ENCODE measurements at regions not wholly inside any gene's neighbourhood (a gene's known extent, or its start where the extent isn't known, plus 50 kb on each side); places are given as distances from the start of the nearest gene placed in this dataset.
"Not testable (repeated sequence)": the region's sequence is repeated elsewhere in the genome, so short reads cannot be mapped to it uniquely, and the experiment has no call there.

- no peak for TF ChIP-seq ZNF565 (CRISPR knock-in tag; conservative IDR thresholded peaks at IDR 0.05; ENCODE audit: low read depth)
- TF ChIP-seq ZC3H10 (CRISPR knock-in tag; IDR thresholded peaks at IDR 0.05) = no peak
- TF ChIP-seq BACH2 (CRISPR knock-in tag; IDR thresholded peaks at IDR 0.05; ENCODE audit: borderline replicate concordance) = no peak
- no peak for TF ChIP-seq OSR1 (CRISPR knock-in tag; IDR thresholded peaks at IDR 0.05)
- no peak for TF ChIP-seq GLIS3 (CRISPR knock-in tag; IDR thresholded peaks at IDR 0.05)
- TF ChIP-seq ZFP30 (CRISPR knock-in tag; IDR thresholded peaks at IDR 0.05) = no peak
- no peak for TF ChIP-seq ZFP3 (CRISPR knock-in tag; IDR thresholded peaks at IDR 0.05)
- ATAC-seq = no peak
Observed at GRCh38 chr5:123940416-123940815, 428.4 kb downstream of the CSNK1G3 start.

- ATAC-seq = 0 out of 3 replicates have a peak, but pooled peaks have one; percentile 27
Observed at GRCh38 chr5:123937230-123937629, 425.3 kb downstream of the CSNK1G3 start.

DNA sequence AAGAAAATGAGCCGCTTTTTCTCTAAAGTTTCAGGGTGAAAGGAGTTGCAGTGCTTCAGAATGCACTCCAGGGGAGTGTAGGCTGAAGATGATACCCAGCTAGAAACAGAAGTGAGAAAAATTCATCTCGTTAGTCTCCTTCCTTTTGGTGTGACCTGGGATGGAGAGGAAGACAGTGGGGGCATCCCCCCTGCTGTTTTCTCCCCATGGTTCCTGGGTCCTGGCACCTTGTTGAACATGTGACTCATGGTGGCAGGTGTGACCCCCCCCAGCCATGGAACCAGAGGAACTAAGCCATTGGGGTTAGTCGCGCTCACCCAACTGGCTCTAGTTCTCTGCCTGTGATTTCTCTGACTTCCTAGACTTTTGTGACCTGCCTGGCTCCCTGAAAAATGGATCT is 424.6 kb downstream of the CSNK1G3 start:
- TF ChIP-seq TOX (CRISPR knock-in tag; IDR thresholded peaks at IDR 0.05; ENCODE audit: borderline replicate concordance) (no peak), ESRRG (CRISPR knock-in tag; IDR thresholded peaks at IDR 0.05) (no peak), ZFP30 (CRISPR knock-in tag; IDR thresholded peaks at IDR 0.05) (no peak), PPARA (CRISPR knock-in tag; IDR thresholded peaks at IDR 0.05; ENCODE audit: borderline replicate concordance) (no peak), ARNTL (CRISPR knock-in tag; IDR thresholded peaks at IDR 0.05; ENCODE audit: borderline replicate concordance, low read depth) (no peak)
- no peak for ATAC-seq

More at GRCh38 chr5:123937230-123937629, 425.3 kb downstream of the CSNK1G3 start:
- TF ChIP-seq POU6F1 (CRISPR knock-in tag; IDR thresholded peaks at IDR 0.05; ENCODE audit: borderline replicate concordance, low read depth) (no peak), TOX (CRISPR knock-in tag; IDR thresholded peaks at IDR 0.05; ENCODE audit: borderline replicate concordance) (no peak), ZNF8 (CRISPR knock-in tag; IDR thresholded peaks at IDR 0.05) (no peak), OSR1 (CRISPR knock-in tag; IDR thresholded peaks at IDR 0.05) (no peak), ISL1 (CRISPR knock-in tag; IDR thresholded peaks at IDR 0.05) (no peak), CSRNP3 (CRISPR knock-in tag; IDR thresholded peaks at IDR 0.05) (no peak)
- TF ChIP-seq, protein P1, sequence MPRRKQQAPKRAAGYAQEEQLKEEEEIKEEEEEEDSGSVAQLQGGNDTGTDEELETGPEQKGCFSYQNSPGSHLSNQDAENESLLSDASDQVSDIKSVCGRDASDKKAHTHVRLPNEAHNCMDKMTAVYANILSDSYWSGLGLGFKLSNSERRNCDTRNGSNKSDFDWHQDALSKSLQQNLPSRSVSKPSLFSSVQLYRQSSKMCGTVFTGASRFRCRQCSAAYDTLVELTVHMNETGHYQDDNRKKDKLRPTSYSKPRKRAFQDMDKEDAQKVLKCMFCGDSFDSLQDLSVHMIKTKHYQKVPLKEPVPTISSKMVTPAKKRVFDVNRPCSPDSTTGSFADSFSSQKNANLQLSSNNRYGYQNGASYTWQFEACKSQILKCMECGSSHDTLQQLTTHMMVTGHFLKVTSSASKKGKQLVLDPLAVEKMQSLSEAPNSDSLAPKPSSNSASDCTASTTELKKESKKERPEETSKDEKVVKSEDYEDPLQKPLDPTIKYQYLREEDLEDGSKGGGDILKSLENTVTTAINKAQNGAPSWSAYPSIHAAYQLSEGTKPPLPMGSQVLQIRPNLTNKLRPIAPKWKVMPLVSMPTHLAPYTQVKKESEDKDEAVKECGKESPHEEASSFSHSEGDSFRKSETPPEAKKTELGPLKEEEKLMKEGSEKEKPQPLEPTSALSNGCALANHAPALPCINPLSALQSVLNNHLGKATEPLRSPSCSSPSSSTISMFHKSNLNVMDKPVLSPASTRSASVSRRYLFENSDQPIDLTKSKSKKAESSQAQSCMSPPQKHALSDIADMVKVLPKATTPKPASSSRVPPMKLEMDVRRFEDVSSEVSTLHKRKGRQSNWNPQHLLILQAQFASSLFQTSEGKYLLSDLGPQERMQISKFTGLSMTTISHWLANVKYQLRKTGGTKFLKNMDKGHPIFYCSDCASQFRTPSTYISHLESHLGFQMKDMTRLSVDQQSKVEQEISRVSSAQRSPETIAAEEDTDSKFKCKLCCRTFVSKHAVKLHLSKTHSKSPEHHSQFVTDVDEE (CRISPR knock-in tag; IDR thresholded peaks at IDR 0.05) = no peak
- TF ChIP-seq, protein P2, sequence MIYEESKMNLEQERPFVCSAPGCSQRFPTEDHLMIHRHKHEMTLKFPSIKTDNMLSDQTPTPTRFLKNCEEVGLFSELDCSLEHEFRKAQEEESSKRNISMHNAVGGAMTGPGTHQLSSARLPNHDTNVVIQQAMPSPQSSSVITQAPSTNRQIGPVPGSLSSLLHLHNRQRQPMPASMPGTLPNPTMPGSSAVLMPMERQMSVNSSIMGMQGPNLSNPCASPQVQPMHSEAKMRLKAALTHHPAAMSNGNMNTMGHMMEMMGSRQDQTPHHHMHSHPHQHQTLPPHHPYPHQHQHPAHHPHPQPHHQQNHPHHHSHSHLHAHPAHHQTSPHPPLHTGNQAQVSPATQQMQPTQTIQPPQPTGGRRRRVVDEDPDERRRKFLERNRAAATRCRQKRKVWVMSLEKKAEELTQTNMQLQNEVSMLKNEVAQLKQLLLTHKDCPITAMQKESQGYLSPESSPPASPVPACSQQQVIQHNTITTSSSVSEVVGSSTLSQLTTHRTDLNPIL (CRISPR knock-in tag; IDR thresholded peaks at IDR 0.05; ENCODE audit: low read depth) = no peak

GRCh38 chr5:123933812-123934211 is 421.8 kb downstream of the CSNK1G3 start:
- not testable (repeated sequence) for ATAC-seq

DNA sequence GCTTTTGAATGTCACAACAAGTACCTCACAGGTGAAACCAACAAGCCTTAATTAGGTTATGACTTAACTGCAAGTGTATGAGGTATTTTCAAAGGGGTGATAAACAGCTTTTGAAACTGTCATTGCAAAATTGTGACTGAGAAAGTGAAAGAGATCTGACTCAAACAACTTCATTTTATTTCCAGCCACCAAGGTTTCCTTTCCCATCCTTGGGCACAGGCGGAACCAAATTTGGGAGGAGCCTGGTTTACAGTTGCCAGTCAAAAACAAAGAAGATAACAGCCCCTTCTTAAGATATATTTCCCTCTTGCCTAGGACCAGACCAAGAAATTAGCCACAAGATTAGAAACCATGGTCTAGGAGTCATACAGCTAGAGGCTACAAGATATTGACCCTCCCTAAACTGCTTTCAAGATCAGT is 417.1 kb downstream of the CSNK1G3 start:
- TF ChIP-seq, protein P3, sequence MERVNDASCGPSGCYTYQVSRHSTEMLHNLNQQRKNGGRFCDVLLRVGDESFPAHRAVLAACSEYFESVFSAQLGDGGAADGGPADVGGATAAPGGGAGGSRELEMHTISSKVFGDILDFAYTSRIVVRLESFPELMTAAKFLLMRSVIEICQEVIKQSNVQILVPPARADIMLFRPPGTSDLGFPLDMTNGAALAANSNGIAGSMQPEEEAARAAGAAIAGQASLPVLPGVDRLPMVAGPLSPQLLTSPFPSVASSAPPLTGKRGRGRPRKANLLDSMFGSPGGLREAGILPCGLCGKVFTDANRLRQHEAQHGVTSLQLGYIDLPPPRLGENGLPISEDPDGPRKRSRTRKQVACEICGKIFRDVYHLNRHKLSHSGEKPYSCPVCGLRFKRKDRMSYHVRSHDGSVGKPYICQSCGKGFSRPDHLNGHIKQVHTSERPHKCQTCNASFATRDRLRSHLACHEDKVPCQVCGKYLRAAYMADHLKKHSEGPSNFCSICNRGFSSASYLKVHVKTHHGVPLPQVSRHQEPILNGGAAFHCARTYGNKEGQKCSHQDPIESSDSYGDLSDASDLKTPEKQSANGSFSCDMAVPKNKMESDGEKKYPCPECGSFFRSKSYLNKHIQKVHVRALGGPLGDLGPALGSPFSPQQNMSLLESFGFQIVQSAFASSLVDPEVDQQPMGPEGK (CRISPR knock-in tag; IDR thresholded peaks at IDR 0.05; ENCODE audit: borderline replicate concordance) = no peak
- TF ChIP-seq ARNTL (CRISPR knock-in tag; IDR thresholded peaks at IDR 0.05; ENCODE audit: borderline replicate concordance, low read depth) (no peak), ZNF8 (CRISPR knock-in tag; IDR thresholded peaks at IDR 0.05) (no peak), CSDC2 (CRISPR knock-in tag; IDR thresholded peaks at IDR 0.05) (no peak), ZFP30 (CRISPR knock-in tag; IDR thresholded peaks at IDR 0.05) (no peak), PPARA (CRISPR knock-in tag; IDR thresholded peaks at IDR 0.05; ENCODE audit: borderline replicate concordance) (no peak), ZFP3 (CRISPR knock-in tag; IDR thresholded peaks at IDR 0.05) (no peak), ZC3H10 (CRISPR knock-in tag; IDR thresholded peaks at IDR 0.05) (no peak), BACH2 (CRISPR knock-in tag; IDR thresholded peaks at IDR 0.05; ENCODE audit: borderline replicate concordance) (no peak), POU6F1 (CRISPR knock-in tag; IDR thresholded peaks at IDR 0.05; ENCODE audit: borderline replicate concordance, low read depth) (no peak), OSR1 (CRISPR knock-in tag; IDR thresholded peaks at IDR 0.05) (no peak), RARB (CRISPR knock-in tag; IDR thresholded peaks at IDR 0.05) (no peak)
- TF ChIP-seq, protein P1 (CRISPR knock-in tag; IDR thresholded peaks at IDR 0.05) = no peak
- no peak for ATAC-seq
